ENCODE measurements at regions not wholly inside any gene's neighbourhood (a gene's known extent, or its start where the extent isn't known, plus 50 kb on each side); places are given as distances from the start of the nearest gene placed in this dataset.
A peak's percentile ranks its signal among the peaks of the same experiment; 100 is the strongest.
"Not testable (repeated sequence)": the region's sequence is repeated elsewhere in the genome, so short reads cannot be mapped to it uniquely, and the experiment has no call there.

DNA sequence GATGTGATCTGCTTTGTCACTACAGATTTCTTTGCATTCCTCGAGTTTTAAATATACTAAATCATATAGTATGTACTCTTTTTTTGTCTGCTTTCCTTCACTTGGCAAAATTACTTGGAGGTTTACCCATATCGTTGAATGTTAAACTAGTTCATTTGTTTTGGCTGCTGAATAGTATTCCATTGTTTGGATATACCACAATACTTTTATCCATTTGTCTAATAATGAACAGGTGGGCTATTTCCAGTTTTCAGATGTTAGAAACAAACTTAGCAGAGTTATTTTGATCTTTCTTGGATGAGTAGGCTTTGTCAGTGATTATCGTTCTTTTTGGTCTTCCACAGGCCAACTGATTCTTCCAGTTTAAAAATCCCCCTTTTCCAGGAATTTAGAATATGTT lies 154.0 kb upstream of the TGFBR2 start:
- no peak for DNase-seq

DNA sequence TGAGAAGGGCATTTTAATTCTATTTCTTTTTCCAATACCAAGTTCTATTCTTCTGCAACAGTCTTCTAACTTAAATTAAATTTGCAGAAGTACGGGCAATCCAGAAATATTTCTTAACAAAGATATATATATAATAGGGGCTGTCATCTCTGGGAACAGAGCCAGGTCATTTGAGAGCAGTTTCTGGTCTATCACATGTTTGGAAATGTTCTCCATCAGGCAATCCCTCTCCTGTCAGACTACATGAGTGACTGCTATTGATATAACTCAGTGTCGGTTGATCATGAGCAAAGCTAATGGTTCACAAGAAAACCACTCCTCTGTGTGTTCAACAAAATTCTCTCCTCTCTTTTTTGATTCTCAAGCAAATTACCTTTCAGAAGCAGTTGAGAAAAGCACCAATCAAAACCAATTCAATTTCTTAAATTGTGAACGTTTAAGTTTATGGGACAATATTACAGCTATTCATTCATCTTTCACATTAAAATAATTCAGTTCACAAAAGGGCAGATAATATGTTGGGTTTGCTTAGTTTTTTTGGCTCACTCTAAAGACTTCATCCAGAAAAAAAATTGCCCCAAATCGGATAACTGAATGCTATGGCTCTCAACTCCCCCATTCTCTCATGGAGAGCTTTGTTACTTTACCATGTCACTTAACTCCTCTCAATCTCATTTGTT lies 152.9 kb upstream of the TGFBR2 start:
- no peak for DNase-seq

DNA sequence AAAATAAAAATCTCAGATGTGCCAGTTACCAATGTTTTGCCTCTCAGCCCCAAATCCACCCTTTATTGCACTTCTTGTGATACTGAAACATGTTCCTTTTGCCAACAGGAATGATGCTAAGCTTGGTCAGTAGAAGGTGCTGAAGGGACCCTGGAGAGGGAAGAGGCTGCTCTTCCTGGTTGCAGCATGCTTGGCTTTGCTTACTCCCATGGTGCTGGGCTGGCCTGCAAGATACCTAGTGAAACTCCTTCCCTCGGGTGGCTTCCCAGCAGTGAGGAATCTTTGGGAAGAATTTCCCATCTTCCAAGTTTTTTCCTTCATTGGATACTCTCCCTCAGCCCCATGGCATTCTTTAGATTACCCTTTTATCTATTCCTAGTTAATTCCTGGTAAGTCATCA lies 151.8 kb upstream of the TGFBR2 start:
- no peak for DNase-seq

GRCh38 chr3:30455112-30455511 lies 151.3 kb upstream of the TGFBR2 start:
- DNase-seq: not testable (repeated sequence)

- no peak for DNase-seq
Observed at GRCh38 chr3:30455840-30456239, 150.6 kb upstream of the TGFBR2 start.

- DNase-seq: no peak
Observed at GRCh38 chr3:30456264-30456663, 150.1 kb upstream of the TGFBR2 start.

DNA sequence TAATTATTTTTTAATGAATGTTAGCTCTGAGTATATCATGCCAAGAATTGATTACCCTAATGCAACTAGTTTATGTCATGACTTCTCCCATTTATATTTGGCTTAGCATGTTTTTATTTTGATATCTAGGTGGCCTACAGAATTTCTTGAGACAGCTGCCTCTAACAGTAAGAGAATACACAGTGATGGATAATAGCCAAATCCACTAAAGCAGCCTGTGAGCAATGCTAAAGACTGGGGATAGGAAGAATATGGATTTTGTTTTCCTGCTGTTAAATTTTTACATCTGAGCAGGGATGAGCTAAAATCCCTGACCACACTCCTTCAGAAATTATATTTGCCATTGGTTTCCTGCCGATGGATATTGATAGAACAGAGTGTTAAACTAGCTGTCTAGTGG lies 149.3 kb upstream of the TGFBR2 start:
- no peak for DNase-seq

DNA sequence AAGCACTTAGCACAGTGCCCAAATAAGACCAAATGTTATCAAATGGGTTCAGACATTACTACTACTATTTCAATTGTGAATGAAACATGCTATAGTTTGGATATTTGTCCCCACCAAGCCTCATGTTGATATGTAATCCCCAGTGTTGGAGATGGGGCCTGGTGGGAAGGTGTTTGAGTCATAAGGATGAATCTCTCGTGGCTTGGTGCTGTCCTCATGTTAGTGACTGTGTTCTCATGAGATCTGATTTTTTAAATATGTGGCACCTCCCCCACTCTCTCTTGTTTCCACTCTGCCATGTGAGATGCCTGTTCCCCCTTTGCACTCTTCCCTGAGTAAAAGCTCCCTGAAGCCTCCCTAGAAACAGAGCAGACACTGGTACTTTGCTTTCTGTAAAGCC lies 148.7 kb upstream of the TGFBR2 start:
- DNase-seq: no peak

GRCh38 chr3:30458376-30459171 lies 147.8 kb upstream of the TGFBR2 start:
- no peak for DNase-seq

- DNase-seq: no peak
Observed at GRCh38 chr3:30461311-30461710, 145.1 kb upstream of the TGFBR2 start.

DNA sequence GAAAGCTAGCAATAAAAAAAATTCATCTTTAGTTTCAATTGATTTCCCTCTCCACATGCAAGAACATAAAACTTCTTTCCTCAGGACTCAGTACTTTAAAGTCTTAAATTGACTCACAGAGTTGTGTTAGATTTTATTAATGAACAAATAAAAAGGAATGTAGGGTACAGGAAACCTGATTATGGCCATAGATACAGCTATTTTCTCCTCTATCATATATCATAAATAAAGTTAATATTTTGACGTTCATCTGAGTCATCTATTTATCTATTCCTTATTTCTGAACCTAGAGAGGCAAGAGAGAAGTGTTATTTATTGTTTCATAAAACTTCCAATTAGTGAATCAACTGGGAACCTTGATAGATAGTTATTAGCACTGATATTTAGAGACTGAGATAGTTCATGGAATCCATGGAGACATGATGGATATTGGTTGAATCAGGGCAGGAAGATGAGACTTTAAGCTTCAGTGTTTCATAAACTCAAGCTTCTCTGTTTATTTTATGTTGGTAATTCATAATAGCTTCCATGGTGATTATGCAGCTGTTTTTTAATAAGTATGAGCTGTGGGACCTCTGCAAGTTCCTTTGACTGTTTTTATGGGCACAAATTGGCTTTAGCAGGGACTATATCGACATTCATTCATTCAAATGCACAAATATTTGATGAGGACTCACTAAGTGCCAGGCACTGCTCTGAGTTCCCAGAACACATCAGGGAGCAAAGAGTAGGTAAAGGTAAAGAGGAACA lies 143.5 kb upstream of the TGFBR2 start:
- no peak for DNase-seq

DNA sequence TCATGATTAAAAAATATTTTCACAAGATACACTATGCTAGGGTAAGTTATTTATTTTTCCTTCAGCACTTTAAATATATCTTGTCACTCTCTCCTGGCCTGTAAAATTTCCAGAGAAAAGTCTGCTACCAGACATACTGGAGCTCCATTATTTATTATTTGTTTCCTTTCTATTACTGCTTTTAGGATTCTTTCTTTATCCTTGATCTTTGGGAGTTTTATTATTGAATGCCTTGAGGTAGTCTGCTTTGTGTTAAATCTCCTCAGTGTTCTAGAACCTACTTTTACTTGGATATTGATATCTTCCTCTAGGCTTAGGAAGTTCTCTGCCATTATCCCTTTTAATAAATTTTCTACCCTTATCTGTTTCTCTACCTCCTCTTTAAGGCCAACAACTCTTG lies 142.0 kb upstream of the TGFBR2 start:
- no peak for DNase-seq

- no peak for DNase-seq
Observed at GRCh38 chr3:30465454-30465853, 140.9 kb upstream of the TGFBR2 start.

GRCh38 chr3:30467596-30468238 lies 138.7 kb upstream of the TGFBR2 start:
- DNase-seq: no peak

DNA sequence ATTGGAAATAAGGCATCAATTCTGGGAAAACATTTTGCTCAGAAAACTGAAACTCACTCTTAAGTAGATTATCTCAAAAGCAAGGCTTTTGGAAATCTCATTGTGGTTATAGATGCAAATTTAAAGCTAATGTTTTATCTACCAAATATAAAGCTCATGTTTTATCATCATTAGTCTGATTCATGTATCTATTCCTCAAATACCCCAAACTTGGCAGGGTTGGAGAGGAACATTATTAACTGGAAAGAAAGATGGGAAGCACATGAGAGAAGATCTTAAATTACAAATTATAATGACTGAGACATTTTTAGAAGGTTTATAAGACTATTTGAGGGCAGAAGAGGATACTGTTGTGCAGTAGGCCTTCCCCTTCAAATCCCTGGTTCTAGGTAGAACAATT lies 137.3 kb upstream of the TGFBR2 start:
- no peak for DNase-seq

GRCh38 chr3:30470496-30470895 lies 135.9 kb upstream of the TGFBR2 start:
- DNase-seq: no peak

- no peak for DNase-seq
Observed at GRCh38 chr3:30471066-30471465, 135.3 kb upstream of the TGFBR2 start.

DNA sequence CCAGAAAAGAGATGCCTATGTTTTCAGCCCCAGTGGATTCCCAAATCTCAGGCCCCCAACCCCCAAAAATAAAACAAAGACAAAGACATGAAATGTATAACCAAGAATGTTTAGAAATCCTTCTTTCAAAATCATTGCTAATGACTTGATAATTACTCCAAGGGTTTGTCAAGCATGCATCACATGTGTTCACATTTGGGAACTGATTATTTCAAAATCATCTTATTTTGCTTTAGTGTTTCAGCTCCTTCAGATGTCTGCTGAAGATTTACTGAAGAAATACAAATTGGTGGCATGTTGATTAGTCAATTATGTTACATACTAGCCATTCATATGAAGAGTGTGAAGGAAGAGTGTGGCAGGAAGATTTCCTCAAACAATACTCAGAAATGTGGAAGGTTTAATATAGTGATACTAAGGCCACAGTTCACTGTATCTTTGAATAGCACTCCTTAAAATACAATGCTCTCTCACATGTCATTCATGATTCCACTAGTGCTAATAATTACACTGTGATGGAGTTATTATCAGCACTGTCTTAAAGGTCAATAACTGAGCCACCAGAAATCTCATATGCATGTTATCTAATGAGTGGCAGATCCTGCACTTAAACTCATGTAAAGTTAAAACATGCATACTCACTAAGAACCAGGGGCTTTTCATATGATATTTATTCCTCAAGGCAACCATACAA lies 134.5 kb upstream of the TGFBR2 start:
- no peak for DNase-seq

GRCh38 chr3:30473374-30474051 lies 132.9 kb upstream of the TGFBR2 start:
- DNase-seq: no peak

GRCh38 chr3:30474371-30474770 lies 132.0 kb upstream of the TGFBR2 start:
- DNase-seq: no peak

DNA sequence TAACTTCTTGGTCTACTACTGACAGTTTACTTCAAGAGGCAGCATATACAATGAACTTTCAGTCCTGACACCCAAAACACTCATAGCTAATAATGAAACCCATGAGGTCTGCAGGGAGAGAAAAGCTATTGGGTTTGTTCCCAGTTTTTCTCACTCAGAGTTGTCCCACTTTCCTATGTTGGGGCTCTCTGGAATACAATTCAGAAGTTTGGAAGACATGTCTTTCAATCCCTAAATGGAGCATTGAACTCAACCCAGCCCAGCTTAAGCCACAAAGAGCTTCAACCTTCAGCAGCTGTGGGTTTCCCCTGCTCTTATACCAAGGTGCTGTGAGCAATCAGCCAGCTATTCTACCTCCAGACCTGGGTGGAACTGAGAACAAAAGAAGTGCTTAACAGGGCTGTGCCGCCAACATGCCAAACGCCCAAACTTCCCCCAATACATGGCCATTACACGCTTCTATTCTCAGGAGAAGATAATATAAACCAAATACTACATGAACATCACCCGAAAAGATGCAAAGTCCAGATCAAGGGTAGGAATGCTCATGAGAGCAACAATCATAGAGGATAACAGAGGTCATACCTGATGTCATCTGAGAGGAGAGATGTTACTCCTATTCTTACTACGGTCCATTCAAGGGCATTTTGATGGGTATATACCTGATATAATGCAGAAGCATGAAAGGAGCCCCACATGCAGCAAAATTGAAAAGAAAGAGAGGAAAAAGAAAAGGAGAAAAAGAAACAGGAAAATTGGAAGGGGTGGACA lies 131.2 kb upstream of the TGFBR2 start:
- peak; percentile 1 for DNase-seq
